ENCODE measurements at regions not wholly inside any gene's neighbourhood (a gene's known extent, or its start where the extent isn't known, plus 50 kb on each side); places are given as distances from the start of the nearest gene placed in this dataset.

DNA sequence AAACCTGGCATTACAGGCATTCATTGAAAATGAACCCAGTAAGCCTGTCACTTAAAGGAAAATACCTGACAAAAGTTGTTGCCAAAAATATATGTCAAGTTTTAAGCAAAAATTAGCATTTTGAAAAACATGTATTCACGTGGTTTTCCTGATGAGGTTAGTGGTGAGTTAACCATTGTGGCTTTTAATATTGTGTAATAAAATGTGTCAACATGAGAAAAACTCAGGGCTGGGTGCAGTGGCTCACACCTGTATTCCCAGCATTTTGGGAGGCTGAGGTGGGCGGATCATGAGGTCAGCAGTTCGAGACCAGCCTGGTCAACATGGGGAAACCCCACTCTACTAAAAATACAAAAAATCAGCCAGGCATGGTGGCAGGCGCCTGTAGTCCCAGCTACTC is 731.4 kb downstream of the KCNT2 start:
- no peak overlapping the region for H3K4me2 ChIP-seq (ENCODE audit: low read depth, low read length, poor library complexity, severe bottlenecking)
- no peaks in the 10 kb centered on the region for H3K9me3 ChIP-seq (ENCODE audit: insufficient read depth, low read depth, low read length)
- H3K4me3 ChIP-seq (ENCODE audit: low read length, poor library complexity, severe bottlenecking): no peak overlapping the region
- H3K9ac ChIP-seq (ENCODE audit: low read depth, low read length, poor library complexity, severe bottlenecking): no peak overlapping the region
- no peaks in the 10 kb centered on the region for H3F3A ChIP-seq (ENCODE audit: low read depth)
- no peaks in the 10 kb centered on the region for H4K20me1 ChIP-seq (ENCODE audit: insufficient read depth, low read length, poor library complexity, severe bottlenecking)
- no peak overlapping the region for H2AFZ ChIP-seq (ENCODE audit: low read length)
- H3K27me3 ChIP-seq (ENCODE audit: insufficient read depth, low read length, poor library complexity, severe bottlenecking): no peaks in the 10 kb centered on the region
- H3K4me1 ChIP-seq (ENCODE audit: insufficient read depth, low read length, poor library complexity, severe bottlenecking): no peaks in the 10 kb centered on the region
- TF ChIP-seq, protein P1, sequence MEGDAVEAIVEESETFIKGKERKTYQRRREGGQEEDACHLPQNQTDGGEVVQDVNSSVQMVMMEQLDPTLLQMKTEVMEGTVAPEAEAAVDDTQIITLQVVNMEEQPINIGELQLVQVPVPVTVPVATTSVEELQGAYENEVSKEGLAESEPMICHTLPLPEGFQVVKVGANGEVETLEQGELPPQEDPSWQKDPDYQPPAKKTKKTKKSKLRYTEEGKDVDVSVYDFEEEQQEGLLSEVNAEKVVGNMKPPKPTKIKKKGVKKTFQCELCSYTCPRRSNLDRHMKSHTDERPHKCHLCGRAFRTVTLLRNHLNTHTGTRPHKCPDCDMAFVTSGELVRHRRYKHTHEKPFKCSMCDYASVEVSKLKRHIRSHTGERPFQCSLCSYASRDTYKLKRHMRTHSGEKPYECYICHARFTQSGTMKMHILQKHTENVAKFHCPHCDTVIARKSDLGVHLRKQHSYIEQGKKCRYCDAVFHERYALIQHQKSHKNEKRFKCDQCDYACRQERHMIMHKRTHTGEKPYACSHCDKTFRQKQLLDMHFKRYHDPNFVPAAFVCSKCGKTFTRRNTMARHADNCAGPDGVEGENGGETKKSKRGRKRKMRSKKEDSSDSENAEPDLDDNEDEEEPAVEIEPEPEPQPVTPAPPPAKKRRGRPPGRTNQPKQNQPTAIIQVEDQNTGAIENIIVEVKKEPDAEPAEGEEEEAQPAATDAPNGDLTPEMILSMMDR (conservative IDR thresholded peaks at IDR 0.05; ENCODE audit: low read length): no peak
- no peak for TF ChIP-seq EZH2phosphoT487 (IDR thresholded peaks at IDR 0.05; ENCODE audit: borderline replicate concordance)
- no peaks in the 10 kb centered on the region for H3K36me3 ChIP-seq (ENCODE audit: insufficient read depth, low read length)
- H3K79me2 ChIP-seq (ENCODE audit: insufficient read depth, low read length): no peaks in the 10 kb centered on the region
- no peaks in the 10 kb centered on the region for H3K9me2 ChIP-seq (replicated peaks; ENCODE audit: low read depth, low read length)

DNA sequence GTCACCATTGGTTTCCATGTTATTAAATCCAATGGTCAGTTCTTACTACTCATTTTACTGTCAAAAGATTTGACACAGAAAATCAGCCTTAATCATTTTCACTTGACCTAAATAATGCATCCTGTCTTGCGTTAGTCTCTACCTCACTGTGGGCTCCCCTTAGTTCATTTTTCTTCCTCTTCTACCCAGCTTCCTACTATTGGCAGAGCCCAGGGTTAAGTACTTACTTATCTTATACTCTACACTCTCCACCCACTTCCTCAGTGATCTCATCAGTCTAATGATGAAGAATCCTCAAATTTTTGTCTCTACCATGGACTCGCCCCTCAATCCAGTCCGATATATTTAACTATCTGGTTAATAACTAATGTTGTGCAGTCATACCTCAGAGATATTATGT is 735.9 kb downstream of the KCNT2 start:
- H3K4me3 ChIP-seq (ENCODE audit: low read length, poor library complexity, severe bottlenecking): no peak overlapping the region
- no peaks in the 10 kb centered on the region for H3F3A ChIP-seq (ENCODE audit: low read depth)
- no peaks in the 10 kb centered on the region for H3K36me3 ChIP-seq (ENCODE audit: insufficient read depth, low read length)
- H3K4me2 ChIP-seq (ENCODE audit: low read depth, low read length, poor library complexity, severe bottlenecking): no peak overlapping the region
- no peak overlapping the region for H3K9ac ChIP-seq (ENCODE audit: low read depth, low read length, poor library complexity, severe bottlenecking)
- H2AFZ ChIP-seq (ENCODE audit: low read length): no peak overlapping the region
- H3K9me3 ChIP-seq (ENCODE audit: insufficient read depth, low read depth, low read length): no peaks in the 10 kb centered on the region
- H3K9me2 ChIP-seq (replicated peaks; ENCODE audit: low read depth, low read length): no peaks in the 10 kb centered on the region
- no peaks in the 10 kb centered on the region for H3K79me2 ChIP-seq (ENCODE audit: insufficient read depth, low read length)
- H4K20me1 ChIP-seq (ENCODE audit: insufficient read depth, low read length, poor library complexity, severe bottlenecking): no peaks in the 10 kb centered on the region
- TF ChIP-seq EZH2phosphoT487 (IDR thresholded peaks at IDR 0.05; ENCODE audit: borderline replicate concordance): no peak
- TF ChIP-seq, protein P1 (conservative IDR thresholded peaks at IDR 0.05; ENCODE audit: low read length): no peak
- no peaks in the 10 kb centered on the region for H3K4me1 ChIP-seq (ENCODE audit: insufficient read depth, low read length, poor library complexity, severe bottlenecking)
- no peaks in the 10 kb centered on the region for H3K27me3 ChIP-seq (ENCODE audit: insufficient read depth, low read length, poor library complexity, severe bottlenecking)

DNA sequence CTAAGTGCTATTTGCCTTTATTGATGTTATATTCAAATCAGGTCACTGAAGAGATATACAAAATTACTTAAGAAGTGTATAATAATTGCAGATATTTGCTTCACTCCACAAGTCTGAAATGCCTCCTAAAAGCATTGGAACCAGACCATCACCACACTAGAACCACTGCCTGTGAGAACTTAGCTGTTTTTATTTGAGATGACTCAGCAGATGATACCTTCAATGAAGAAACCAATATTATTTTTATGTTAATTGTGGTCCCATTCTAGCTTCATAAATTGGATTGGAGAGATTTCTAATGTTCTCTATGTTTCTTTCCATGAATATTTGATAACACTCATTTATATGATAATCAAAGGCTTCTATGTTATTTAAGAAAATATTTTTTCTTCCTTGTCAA is 740.6 kb downstream of the KCNT2 start:
- no peaks in the 10 kb centered on the region for H3K4me1 ChIP-seq (ENCODE audit: insufficient read depth, low read length, poor library complexity, severe bottlenecking)
- H3F3A ChIP-seq (ENCODE audit: low read depth): no peaks in the 10 kb centered on the region
- H3K79me2 ChIP-seq (ENCODE audit: insufficient read depth, low read length): no peaks in the 10 kb centered on the region
- TF ChIP-seq, protein P1 (conservative IDR thresholded peaks at IDR 0.05; ENCODE audit: low read length): no peak
- no peak for TF ChIP-seq EZH2phosphoT487 (IDR thresholded peaks at IDR 0.05; ENCODE audit: borderline replicate concordance)
- no peak overlapping the region for H2AFZ ChIP-seq (ENCODE audit: low read length)
- no peaks in the 10 kb centered on the region for H3K36me3 ChIP-seq (ENCODE audit: insufficient read depth, low read length)
- H3K9me3 ChIP-seq (ENCODE audit: insufficient read depth, low read depth, low read length): no peaks in the 10 kb centered on the region
- no peaks in the 10 kb centered on the region for H4K20me1 ChIP-seq (ENCODE audit: insufficient read depth, low read length, poor library complexity, severe bottlenecking)
- H3K9me2 ChIP-seq (replicated peaks; ENCODE audit: low read depth, low read length): no peaks in the 10 kb centered on the region
- H3K4me2 ChIP-seq (ENCODE audit: low read depth, low read length, poor library complexity, severe bottlenecking): no peak overlapping the region
- H3K4me3 ChIP-seq (ENCODE audit: low read length, poor library complexity, severe bottlenecking): no peak overlapping the region
- H3K9ac ChIP-seq (ENCODE audit: low read depth, low read length, poor library complexity, severe bottlenecking): no peak overlapping the region
- no peaks in the 10 kb centered on the region for H3K27me3 ChIP-seq (ENCODE audit: insufficient read depth, low read length, poor library complexity, severe bottlenecking)

Measured in Loucy (cell line).